Fibroblast of peridontal ligament (primary cell): ENCODE measurements at regions not wholly inside any gene's neighbourhood (a gene's known extent, or its start where the extent isn't known, plus 50 kb on each side); places are given as distances from the start of the nearest gene placed in this dataset.
A peak's percentile ranks its signal among the peaks of the same experiment; 100 is the strongest.

ENCODE experiments used
- DNase-seq: peaks from one replicate; pipeline ENCODE4 v3.0.0-alpha.2; 2010; ENCODE audit errors: extremely low read depth

DNA sequence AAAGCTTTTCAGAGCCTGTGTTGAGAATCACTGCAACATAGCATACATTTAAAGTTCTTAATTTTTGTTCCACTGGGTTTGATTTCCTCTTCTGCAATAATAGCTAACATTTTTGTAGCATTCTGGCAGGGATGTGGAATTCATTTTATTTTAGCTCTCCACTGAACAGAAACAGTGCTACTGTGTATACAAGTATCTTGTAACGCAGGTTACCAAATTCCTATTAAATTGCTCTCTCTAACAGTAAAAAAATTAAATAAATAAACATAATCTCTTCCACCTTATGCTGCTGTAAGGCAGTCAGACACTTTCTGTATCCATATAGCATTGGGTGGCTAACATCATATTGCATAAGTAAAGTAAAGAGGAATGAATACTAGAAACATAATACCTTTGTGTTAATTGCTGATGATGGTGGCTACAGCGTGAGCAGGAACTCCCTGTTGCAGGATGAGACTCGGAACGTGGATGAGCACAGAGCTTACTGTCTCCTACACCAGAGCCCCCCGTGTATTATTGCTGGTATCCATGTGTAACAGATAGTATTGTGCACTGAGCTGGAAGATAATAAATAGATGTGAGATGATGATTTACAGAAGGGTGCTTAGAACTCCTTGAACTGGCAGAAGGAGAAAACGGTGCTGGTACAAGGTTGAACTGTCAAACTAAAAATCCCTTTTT is 276.9 kb upstream of the SNX7 start:
- peak; percentile 43 for DNase-seq

- DNase-seq: no peak
These were observed 278.4 kb upstream of the SNX7 start for GRCh38 chr1:98382986-98383740.

DNA sequence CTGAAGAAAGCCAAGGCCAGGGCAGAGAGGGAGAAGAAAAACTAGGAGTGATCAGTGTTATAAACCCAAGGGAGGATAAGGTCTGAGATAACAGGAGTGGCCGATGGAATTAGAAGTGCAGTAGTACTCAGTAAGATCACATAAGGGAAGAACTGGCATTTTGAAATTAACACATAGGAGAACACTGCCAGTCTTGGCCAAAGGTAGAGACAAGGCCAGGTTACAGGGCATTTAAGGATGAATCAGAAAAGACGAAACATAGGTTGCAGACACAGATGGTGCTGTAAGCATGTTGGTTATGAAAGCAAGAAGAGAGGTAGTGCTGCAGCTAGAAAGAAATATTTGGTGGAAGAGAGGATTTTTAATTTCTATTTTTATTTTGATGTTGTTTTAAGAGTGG is 278.9 kb upstream of the SNX7 start:
- no peak for DNase-seq

DNA sequence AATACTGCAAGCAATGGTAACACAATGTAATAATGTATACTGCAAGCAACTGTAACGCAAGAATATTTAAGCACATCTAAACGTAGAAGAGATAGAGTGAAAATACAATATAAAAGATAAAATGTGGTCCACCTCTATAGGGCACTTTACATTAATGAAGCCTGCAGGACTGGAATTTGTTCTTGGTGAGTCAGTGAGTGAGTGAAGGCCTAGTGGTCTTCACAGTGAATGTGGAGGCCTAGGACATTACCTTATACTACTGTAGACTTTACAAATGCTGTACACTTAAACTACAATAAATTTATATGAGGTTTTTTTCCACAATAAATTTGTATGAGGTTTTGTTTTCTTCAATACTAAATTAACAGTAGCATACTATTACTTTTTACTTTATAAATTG is 287.4 kb upstream of the SNX7 start:
- no peak for DNase-seq

DNA sequence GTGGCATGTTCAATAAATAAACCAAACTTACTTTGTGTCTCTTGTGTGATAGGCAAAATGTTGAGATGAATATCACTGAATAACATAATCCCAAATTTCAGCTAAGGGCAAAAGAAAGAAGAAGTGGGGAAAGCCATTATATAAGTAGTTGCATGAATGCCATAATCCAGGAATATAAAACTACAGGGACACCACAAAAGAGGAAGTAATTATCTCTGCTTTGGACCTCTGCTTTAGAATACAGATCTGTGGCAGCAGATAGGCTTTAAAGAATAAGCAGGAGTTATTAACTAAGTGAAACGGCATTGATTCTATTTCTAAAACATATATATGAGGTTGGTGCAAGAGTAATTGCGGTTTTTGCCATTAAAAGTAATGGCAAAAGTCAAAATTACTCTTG is 288.5 kb upstream of the SNX7 start:
- DNase-seq: no peak

- DNase-seq: no peak
These were observed 289.8 kb upstream of the SNX7 start for GRCh38 chr1:98371764-98372163.

- DNase-seq: no peak
These were observed 292.1 kb upstream of the SNX7 start for GRCh38 chr1:98369463-98369862.

- no peak for DNase-seq
These were observed 292.5 kb upstream of the SNX7 start for GRCh38 chr1:98368995-98369394.

DNA sequence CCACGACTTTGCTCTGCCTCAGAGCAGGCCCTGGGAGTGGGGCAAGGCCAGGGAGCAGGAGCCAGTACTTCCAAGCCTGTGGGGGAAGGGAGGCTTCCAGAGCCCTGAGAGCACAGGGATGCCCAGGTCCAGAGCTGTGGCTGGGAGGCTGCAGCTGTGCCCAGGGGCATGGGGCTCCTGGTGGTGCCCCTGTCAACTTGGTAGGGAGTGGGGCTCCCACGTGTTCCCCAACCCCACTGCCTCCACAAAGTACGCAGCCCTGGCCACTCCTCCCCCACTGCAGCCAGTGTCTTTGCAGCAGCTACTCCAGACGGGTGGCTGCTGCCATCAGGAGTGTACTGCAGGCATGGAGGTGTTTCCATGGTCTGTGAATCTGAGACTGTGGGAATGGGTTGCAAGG is 294.1 kb upstream of the SNX7 start:
- DNase-seq: no peak

GRCh38 chr1:98366343-98366742 is 295.2 kb upstream of the SNX7 start:
- DNase-seq: no peak

DNA sequence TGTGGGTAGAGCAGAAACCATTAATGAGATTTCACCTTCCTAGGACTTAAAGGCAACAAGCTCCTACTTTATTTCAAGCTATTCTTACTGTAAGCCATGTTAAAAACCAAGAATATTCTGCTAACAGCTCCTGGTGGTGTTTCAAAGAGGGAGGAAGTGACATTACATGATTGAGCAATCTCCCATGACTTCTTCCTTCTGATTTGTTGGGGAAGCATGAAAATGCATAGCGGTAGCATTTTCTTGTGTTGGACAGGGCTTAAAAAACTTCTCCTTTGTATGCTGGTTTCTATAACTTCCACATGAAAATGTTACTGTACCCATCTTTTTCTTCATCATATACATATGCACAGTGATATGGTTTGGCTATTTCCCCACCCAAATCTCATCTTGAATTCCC is 297.0 kb upstream of the SNX7 start:
- no peak for DNase-seq

DNA sequence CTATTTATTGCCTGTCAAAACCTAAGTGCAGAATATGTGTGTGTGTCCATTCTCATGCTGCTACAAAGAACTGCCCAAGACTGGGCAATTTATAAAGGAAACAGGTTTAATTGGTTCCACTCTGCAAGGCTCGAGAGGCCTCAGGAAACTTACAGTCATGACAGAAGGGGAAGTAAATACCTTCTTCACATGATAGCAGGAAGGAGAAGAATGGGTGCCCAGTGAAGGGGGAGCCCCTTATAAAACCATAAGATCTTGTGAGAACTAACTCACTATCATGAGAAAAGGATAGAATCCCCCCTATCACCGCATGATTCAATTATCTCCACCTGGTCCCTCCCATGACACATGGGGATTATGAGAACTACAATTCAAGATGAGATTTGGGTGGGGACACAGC is 300.7 kb upstream of the SNX7 start:
- no peak for DNase-seq

DNA sequence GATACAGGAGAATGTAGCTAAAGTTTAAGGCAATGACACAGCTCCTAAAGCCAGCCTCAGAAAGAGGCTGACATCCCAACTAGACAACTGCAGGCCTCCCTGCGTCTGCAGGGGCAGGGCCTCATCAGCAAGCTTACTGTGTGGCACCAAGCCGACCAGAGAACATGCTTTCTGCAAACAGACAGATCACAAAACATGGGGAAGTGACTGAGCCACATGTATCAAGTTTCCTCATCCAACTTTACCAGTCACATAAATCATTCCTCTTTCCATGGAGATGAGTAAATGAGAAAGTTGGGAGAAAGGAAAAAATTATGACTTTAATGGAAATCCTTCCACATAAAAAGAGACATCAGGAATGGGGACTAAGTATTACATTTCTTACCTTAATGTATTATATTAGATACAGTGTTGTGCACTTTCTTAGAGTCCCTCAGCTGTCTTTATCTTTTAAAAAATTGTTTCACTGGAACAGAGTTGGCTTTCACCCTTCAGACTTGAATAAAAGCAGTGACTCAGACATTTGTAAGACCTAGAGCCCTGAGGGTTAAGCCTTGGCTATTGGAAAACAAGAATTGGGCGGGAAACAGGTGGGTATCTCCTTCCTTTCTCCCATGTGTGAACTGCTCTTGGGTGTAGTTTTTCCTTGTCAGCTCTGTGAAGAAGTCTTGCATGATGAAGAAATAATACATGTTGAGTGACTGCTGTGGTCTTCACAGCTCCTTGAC is 305.7 kb upstream of the SNX7 start:
- peak; percentile 38 for DNase-seq

DNA sequence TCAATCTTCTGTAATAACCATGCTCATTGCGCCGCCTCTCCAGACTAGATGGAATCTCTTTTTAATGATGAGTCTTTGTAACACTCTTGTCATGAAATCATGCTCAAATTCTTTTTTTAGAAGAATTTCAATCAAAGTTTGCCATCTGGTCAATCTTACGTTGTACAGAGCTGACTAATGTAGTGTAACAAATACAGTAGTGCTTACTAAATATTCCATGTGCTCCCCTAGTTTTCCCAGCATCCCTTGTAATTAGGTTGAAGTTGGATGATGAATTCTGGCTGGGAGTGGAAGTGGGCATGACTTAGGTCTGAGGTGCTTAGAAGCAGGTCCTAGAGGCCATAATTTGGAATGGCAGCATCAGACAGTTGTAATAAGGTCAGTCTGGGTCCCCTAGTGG is 309.1 kb upstream of the SNX7 start:
- DNase-seq: no peak

DNA sequence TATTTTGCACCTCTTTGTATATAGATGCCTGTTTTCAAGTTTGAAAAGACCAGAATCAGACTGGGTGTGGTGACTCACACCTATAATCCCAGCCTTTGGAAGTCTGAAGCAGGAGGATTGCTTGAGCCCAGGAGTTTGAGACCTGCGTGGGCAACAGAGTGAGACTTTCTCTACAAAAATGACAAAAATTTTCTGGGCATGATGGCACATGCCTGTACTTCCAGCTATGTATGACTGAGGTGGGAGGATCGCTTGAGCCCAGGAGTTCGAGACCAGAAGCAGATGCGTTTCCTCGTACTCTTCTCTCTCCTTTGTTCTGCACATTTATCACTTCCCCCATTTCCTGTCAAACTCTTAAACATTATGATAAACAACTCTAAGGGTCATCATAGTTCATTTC is 310.0 kb upstream of the SNX7 start:
- DNase-seq: no peak

DNA sequence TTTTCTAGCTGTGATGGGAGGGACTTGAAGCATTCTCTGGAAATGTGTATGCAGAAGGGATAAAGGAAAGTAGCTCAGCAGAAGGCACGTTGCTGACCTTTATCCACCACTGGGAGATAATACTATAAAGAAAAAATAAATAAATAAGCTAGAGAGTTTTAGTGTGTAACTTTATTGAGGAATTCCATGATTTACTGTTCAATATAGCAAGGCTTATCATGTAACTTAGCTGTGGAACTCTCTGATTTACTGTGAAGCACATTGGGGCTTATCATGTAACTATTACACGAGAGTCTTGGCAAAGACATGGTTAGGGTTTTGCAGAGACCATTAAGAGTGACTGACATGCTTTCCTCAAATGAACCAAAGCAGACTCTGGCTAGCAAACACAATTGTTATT is 316.1 kb upstream of the SNX7 start:
- DNase-seq: no peak

DNA sequence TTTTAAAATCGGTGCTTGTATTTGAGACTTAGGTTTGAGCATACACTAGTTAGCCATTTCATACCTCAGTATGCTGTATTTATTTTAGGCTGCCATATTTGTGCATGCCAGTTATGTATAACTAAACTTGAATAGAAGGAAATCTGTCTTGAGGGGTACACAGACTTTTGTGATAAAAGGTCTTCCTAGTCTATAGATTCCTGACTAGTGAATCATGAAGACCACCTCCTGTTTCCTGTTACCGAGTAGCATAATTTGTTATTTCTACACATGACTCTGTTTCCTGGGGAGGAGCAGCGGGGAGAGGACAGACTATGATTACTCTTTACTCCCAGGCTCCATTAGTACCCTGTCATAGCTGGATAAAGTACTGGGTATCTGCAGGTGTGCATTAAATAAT is 316.8 kb upstream of the SNX7 start:
- DNase-seq: no peak

DNA sequence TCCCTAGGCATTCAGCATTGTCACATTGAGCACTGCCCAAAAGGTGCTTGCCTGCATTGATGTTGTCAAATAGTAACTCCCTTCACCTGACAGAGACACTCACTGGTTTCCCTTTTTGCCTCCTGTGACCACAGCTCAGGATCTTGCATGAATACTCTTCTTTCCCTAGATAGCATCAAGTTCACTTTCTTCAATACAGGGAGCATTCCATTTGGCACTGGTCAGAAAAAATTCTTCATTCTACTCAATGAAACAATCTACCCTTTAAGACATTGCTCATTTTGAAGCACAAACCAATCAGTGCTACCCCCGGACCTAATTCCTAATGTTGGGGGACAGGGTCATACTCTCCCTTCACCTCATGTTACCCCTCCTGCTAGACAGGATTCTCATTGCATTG is 319.0 kb upstream of the SNX7 start:
- no peak for DNase-seq

GRCh38 chr1:98340511-98340910 is 321.0 kb upstream of the SNX7 start:
- DNase-seq: peak; percentile 41

- DNase-seq: no peak
These were observed 324.9 kb upstream of the SNX7 start for GRCh38 chr1:98336472-98337083.

GRCh38 chr1:98333936-98334335 is 327.6 kb upstream of the SNX7 start:
- no peak for DNase-seq

- DNase-seq: no peak
These were observed 328.1 kb upstream of the SNX7 start for GRCh38 chr1:98333406-98333805.
